ENCODE measurements at regions not wholly inside any gene's neighbourhood (a gene's known extent, or its start where the extent isn't known, plus 50 kb on each side); places are given as distances from the start of the nearest gene placed in this dataset.

DNA sequence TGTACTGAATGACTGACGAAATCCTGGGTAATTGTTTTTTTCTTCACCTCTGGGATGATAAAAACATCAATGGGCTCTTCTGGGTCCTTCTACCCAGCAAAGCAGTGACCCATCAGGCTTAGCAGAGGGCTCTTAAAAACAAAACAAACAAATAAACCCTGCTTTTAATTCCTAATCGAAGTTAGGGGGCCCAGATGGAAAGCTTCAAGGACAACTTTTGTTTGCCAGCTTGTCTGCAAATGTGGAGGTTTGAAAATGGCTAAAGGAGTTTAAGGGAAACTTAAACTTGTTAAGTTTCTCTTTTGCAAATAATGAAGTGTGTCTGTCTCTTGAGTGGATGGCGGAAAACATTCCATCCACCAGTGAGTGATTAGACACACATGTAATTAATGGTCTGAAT is 327.2 kb downstream of the SATB2 start:
- DNase-seq = no peak
- no peak overlapping the region for H3K27ac Mint-ChIP-seq
- H3K27me3 Mint-ChIP-seq = no peaks in the 10 kb centered on the region
- H3K4me1 Mint-ChIP-seq = no peaks in the 10 kb centered on the region
- no peak for ATAC-seq
- ChIA-PET CTCF (no interaction called here), POLR2A (no interaction called here)
- intact Hi-C loops (cut with DNase I, micrococcal nuclease) = no loop called here
- H3K36me3 Mint-ChIP-seq (ENCODE audit: low read depth) = no peaks in the 10 kb centered on the region
- H3K4me3 Mint-ChIP-seq = no peak overlapping the region
- no peaks in the 10 kb centered on the region for H3K9me3 Mint-ChIP-seq (ENCODE audit: low read depth)

GRCh38 chr2:199128476-199129229 is 329.1 kb downstream of the SATB2 start:
- Mint-ChIP-seq H3K27ac (no peak overlapping the region), H3K27me3 (no peaks in the 10 kb centered on the region), H3K4me3 (no peak overlapping the region), H3K4me1 (no peaks in the 10 kb centered on the region), H3K9me3 (ENCODE audit: low read depth) (no peaks in the 10 kb centered on the region), H3K36me3 (ENCODE audit: low read depth) (no peaks in the 10 kb centered on the region)
- ATAC-seq = no peak
- no peak for DNase-seq
- intact Hi-C loops (cut with DNase I, micrococcal nuclease) = no loop called here
- ChIA-PET CTCF (no interaction called here), POLR2A (no interaction called here)

GRCh38 chr2:199119796-199120195 is 337.9 kb downstream of the SATB2 start:
- ATAC-seq = no peak
- Mint-ChIP-seq H3K36me3 (ENCODE audit: low read depth) (no peaks in the 10 kb centered on the region), H3K4me3 (no peak overlapping the region), H3K9me3 (ENCODE audit: low read depth) (no peaks in the 10 kb centered on the region), H3K4me1 (no peaks in the 10 kb centered on the region), H3K27me3 (no peaks in the 10 kb centered on the region), H3K27ac (no peak overlapping the region)
- intact Hi-C loops (cut with DNase I, micrococcal nuclease) = no loop called here
- ChIA-PET CTCF (no interaction called here), POLR2A (no interaction called here)
- DNase-seq = no peak

DNA sequence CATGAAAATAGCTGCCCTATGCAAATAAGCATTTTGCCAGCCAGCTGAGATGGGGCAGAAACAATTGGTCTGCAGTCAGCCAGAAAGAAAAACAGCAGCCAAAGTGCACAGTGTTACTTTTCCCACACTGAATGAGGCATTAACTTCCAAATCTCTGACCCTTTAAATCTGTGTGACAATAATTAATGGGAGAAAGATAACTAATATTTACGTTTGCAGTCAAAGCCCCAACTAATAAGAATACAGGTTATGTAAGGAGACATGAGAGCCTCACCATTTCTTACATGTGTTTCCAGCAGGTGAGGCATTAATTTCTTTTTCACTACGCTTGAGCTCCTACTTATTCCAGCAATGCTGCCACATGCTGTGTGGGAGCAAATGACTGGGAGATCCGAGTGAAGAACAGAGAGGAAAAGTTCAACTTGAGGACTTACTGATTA is 339.0 kb downstream of the SATB2 start:
- no peak overlapping the region for H3K27ac Mint-ChIP-seq
- CTCF ChIA-PET = no interaction called here
- no peaks in the 10 kb centered on the region for H3K9me3 Mint-ChIP-seq (ENCODE audit: low read depth)
- no peaks in the 10 kb centered on the region for H3K4me1 Mint-ChIP-seq
- no peak overlapping the region for H3K4me3 Mint-ChIP-seq
- intact Hi-C loops (cut with DNase I, micrococcal nuclease) = no loop called here
- H3K27me3 Mint-ChIP-seq = no peaks in the 10 kb centered on the region
- no peaks in the 10 kb centered on the region for H3K36me3 Mint-ChIP-seq (ENCODE audit: low read depth)
- no peak for DNase-seq
- no peak for ATAC-seq
- POLR2A ChIA-PET = no interaction called here

DNA sequence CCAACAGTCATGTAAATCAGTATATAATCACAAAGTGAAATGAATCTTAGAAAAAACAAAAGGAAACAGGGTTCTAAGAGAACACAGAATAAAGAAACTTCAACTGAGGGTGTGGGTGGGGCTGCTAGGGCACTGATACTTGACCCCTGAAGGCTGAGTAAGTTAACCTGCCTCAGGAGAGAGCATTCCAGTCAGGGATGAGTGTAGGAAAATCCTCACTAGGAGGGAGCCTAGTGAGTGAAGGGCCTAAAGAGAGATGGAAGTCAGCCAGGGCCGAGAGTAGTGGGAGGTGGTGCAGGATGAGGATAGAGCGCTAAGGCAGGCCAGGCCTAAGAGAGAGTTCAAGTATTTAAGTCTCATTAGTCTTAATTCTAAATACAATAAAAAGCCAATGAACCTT is 342.6 kb downstream of the SATB2 start:
- intact Hi-C loops (cut with DNase I, micrococcal nuclease) = no loop called here
- Mint-ChIP-seq H3K9me3 (ENCODE audit: low read depth) (no peaks in the 10 kb centered on the region), H3K27me3 (no peaks in the 10 kb centered on the region), H3K27ac (no peak overlapping the region), H3K36me3 (ENCODE audit: low read depth) (no peaks in the 10 kb centered on the region), H3K4me1 (no peaks in the 10 kb centered on the region), H3K4me3 (no peak overlapping the region)
- DNase-seq (no peak), ATAC-seq (no peak)
- ChIA-PET POLR2A (no interaction called here), CTCF (no interaction called here)

DNA sequence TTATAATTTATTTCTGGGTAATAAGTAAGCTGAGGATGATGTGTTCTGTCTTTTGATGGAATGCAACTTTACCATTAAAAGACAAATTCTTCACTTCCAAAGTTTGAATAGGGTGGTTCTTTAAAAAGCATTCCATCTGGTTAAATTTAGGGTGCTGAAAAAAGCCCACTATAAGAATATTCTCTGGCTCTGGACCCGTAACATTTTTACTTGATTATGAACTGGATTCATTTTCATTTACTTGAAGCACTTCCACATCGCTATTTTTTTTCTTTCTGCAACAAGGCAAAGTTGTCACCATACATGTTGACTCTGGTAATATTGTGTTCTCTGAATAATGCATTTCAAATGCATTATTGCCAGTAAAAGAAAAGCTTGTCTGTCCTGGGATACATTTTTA is 344.6 kb downstream of the SATB2 start:
- Mint-ChIP-seq H3K4me3 (no peak overlapping the region), H3K27me3 (no peaks in the 10 kb centered on the region), H3K4me1 (no peaks in the 10 kb centered on the region), H3K36me3 (ENCODE audit: low read depth) (no peaks in the 10 kb centered on the region), H3K27ac (no peak overlapping the region), H3K9me3 (ENCODE audit: low read depth) (no peaks in the 10 kb centered on the region)
- DNase-seq (no peak), ATAC-seq (no peak)
- CTCF ChIA-PET = no interaction called here
- intact Hi-C loops (cut with DNase I, micrococcal nuclease) = no loop called here
- POLR2A ChIA-PET = no interaction called here

GRCh38 chr2:199111458-199111857 is 346.3 kb downstream of the SATB2 start:
- ChIA-PET POLR2A (no interaction called here), CTCF (no interaction called here)
- Mint-ChIP-seq H3K36me3 (ENCODE audit: low read depth) (no peaks in the 10 kb centered on the region), H3K4me1 (no peaks in the 10 kb centered on the region), H3K9me3 (ENCODE audit: low read depth) (no peaks in the 10 kb centered on the region), H3K4me3 (no peak overlapping the region), H3K27ac (no peak overlapping the region), H3K27me3 (no peaks in the 10 kb centered on the region)
- ATAC-seq (no peak), DNase-seq (no peak)
- intact Hi-C loops (cut with DNase I, micrococcal nuclease) = no loop called here

DNA sequence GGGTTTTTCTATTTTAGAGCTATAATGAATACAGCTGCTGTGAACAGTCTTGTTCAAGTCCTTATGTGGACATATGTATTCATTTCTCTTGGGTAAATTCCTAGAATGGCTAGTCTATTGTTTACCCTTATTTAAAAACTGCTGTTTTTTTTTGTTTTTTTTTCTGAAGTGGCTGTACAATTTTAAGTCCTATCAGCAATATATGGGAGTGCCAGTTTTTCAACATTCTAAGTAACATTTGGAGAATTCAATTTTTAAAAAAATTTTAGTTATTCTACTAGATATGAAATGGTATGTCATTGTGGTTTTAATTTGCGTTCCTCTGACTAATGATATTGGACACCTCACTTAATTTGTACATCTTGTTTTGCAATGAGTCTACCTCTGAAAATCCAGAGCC is 349.7 kb downstream of the SATB2 start:
- ChIA-PET POLR2A (interaction anchor here (0.6 kb wide), 1 partner anchor 202 kb away, joined by 3 read pairs; no protein-coding TSS in a partner anchor), CTCF (no interaction called here)
- Mint-ChIP-seq H3K27me3 (no peaks in the 10 kb centered on the region), H3K9me3 (ENCODE audit: low read depth) (no peaks in the 10 kb centered on the region), H3K4me1 (no peaks in the 10 kb centered on the region), H3K4me3 (no peak overlapping the region), H3K27ac (no peak overlapping the region), H3K36me3 (ENCODE audit: low read depth) (no peaks in the 10 kb centered on the region)
- intact Hi-C loops (cut with DNase I, micrococcal nuclease) = no loop called here
- DNase-seq = no peak
- ATAC-seq = no peak

DNA sequence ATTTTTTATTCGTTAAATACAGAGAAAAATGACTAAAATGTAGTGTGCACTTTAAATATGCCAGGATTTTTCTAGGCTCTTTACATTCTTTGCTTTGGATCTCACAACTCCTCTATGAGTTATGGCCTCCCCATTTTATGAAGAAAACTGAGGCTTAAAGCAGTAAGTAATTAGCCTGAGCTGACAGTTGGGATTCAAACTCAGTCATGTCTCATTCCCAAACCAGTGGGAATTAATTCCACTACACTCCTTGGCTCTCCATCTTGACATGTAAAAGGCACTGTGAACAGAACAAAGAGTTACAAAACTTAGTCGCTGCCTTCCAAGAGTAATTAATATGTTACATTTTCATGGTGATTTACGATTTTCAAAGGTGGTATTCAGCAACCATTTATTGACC is 351.9 kb downstream of the SATB2 start:
- H3K27me3 Mint-ChIP-seq = no peaks in the 10 kb centered on the region
- no peak for ATAC-seq
- POLR2A ChIA-PET = no interaction called here
- intact Hi-C loops (cut with DNase I, micrococcal nuclease) = no loop called here
- H3K36me3 Mint-ChIP-seq (ENCODE audit: low read depth) = no peaks in the 10 kb centered on the region
- no peak overlapping the region for H3K27ac Mint-ChIP-seq
- no peak for DNase-seq
- no peaks in the 10 kb centered on the region for H3K4me1 Mint-ChIP-seq
- CTCF ChIA-PET = no interaction called here
- no peak overlapping the region for H3K4me3 Mint-ChIP-seq
- no peaks in the 10 kb centered on the region for H3K9me3 Mint-ChIP-seq (ENCODE audit: low read depth)

- intact Hi-C loops (cut with DNase I, micrococcal nuclease) = no loop called here
- Mint-ChIP-seq H3K4me3 (no peak overlapping the region), H3K36me3 (ENCODE audit: low read depth) (no peaks in the 10 kb centered on the region), H3K4me1 (no peaks in the 10 kb centered on the region), H3K27me3 (no peaks in the 10 kb centered on the region), H3K27ac (no peak overlapping the region), H3K9me3 (ENCODE audit: low read depth) (no peaks in the 10 kb centered on the region)
- ATAC-seq = no peak
- DNase-seq = no peak
- ChIA-PET CTCF (interaction anchor here (0.6 kb wide), 1 partner anchor 109 kb away, joined by 3 read pairs; no protein-coding TSS in a partner anchor), POLR2A (no interaction called here)
Measured at GRCh38 chr2:199101487-199101886, 356.3 kb downstream of the SATB2 start.

- H3K4me1 Mint-ChIP-seq = no peaks in the 10 kb centered on the region
- CTCF ChIA-PET = interaction anchor here (0.6 kb wide), 1 partner anchor 108 kb away, joined by 3 read pairs; no protein-coding TSS in a partner anchor
- POLR2A ChIA-PET = no interaction called here
- no peak overlapping the region for H3K4me3 Mint-ChIP-seq
- ATAC-seq (no peak), DNase-seq (no peak)
- H3K27ac Mint-ChIP-seq = no peak overlapping the region
- intact Hi-C loops (cut with DNase I, micrococcal nuclease) = no loop called here
- no peaks in the 10 kb centered on the region for H3K36me3 Mint-ChIP-seq (ENCODE audit: low read depth)
- H3K9me3 Mint-ChIP-seq (ENCODE audit: low read depth) = no peaks in the 10 kb centered on the region
- H3K27me3 Mint-ChIP-seq = no peaks in the 10 kb centered on the region
Measured at GRCh38 chr2:199100326-199101110, 357.2 kb downstream of the SATB2 start.

- Mint-ChIP-seq H3K36me3 (ENCODE audit: low read depth) (no peaks in the 10 kb centered on the region), H3K4me3 (no peak overlapping the region), H3K4me1 (no peaks in the 10 kb centered on the region), H3K27ac (no peak overlapping the region), H3K27me3 (no peaks in the 10 kb centered on the region), H3K9me3 (ENCODE audit: low read depth) (no peaks in the 10 kb centered on the region)
- no peak for ATAC-seq
- intact Hi-C loops (cut with DNase I, micrococcal nuclease) = no loop called here
- DNase-seq = no peak
- POLR2A ChIA-PET = no interaction called here
- CTCF ChIA-PET = no interaction called here
Measured at GRCh38 chr2:199092419-199092818, 365.3 kb downstream of the SATB2 start.

All from activated CD4-positive, alpha-beta T cell treated with anti-CD3 and anti-CD28 coated beads for 36 hours (primary cell).